Adrenal gland (tissue), 5 donors: ENCODE measurements at regions not wholly inside any gene's neighbourhood (a gene's known extent, or its start where the extent isn't known, plus 50 kb on each side); places are given as distances from the start of the nearest gene placed in this dataset.

Source experiments
- CTCF ChIP-seq, 6 experiments: fragments of 450-650 bp in 4 of 6; fragments of 200-600 bp in 2 of 6; sonication (generic) in 1 of 6; IDR thresholded peaks; 1 replicate in 5 of 6; 2 replicates in 1 of 6; pipeline versions ENCODE4 v1.5.1 to v1.8.0; 2016 to 2021; ENCODE audit warnings: antibody characterized with exemption in 6 of 6, mild to moderate bottlenecking in 2 of 6, moderate library complexity in 1 of 6
- POLR2A ChIP-seq, 2 donors: fragments of 450-650 bp; IDR thresholded peaks; one replicate each; pipeline ENCODE4 v1.6.1; 2017; ENCODE audit warnings: antibody characterized with exemption in 2 of 2, mild to moderate bottlenecking in 2 of 2, moderate library complexity in 1 of 2
- donor health status: DM: no; HTN: no; CAD: no.

GRCh38 chr2:200144571-200144970, 161.9 kb upstream of the SPATS2L start:
- TF ChIP-seq CTCF (IDR thresholded peaks at IDR 0.05): no peak
- no peak for TF ChIP-seq POLR2A (IDR thresholded peaks at IDR 0.05)
